Upper lobe of left lung (tissue), 6 donors: ENCODE measurements at regions not wholly inside any gene's neighbourhood (a gene's known extent, or its start where the extent isn't known, plus 50 kb on each side); places are given as distances from the start of the nearest gene placed in this dataset.

Source experiments
- ATAC-seq, 2 donors: fragments of 200-7000 bp; cut with Tn5 transposase; one replicate each; pipeline ENCODE4 v1.9.1; 2022; ENCODE audit warnings: mild to moderate bottlenecking in 2 of 2, moderate library complexity in 2 of 2; ENCODE audit not compliant: low FRiP score in 2 of 2
- DNase-seq, 2 donors: peaks; one replicate each; pipeline ENCODE4 v3.0.0-alpha.2; 2019 to 2020
- H3K27ac ChIP-seq, 4 donors: fragments of 200-600 bp; sonication (generic); one replicate each; pipeline ENCODE4 v1.5.1; 2016 to 2019
- H3K27me3 ChIP-seq, 4 donors: fragments of 200-600 bp; sonication (generic); one replicate each; pipeline ENCODE4 v1.5.1; 2017 to 2019
- H3K36me3 ChIP-seq, 4 donors: fragments of 200-600 bp; sonication (generic); one replicate each; pipeline ENCODE4 v1.5.1; 2016 to 2019
- H3K4me1 ChIP-seq, 4 donors: fragments of 200-600 bp; sonication (generic); one replicate each; pipeline ENCODE4 v1.5.1; 2018 to 2019
- H3K4me3 ChIP-seq, 4 donors: fragments of 200-600 bp; sonication (generic); one replicate each; pipeline ENCODE4 v1.5.1; 2017 to 2019; ENCODE audit warnings: mild to moderate bottlenecking in 2 of 4, moderate library complexity in 1 of 4
- H3K9me3 ChIP-seq, 4 donors: fragments of 200-600 bp; sonication (generic); one replicate each; pipeline ENCODE4 v1.5.1; 2018 to 2019
- EP300 ChIP-seq, 4 donors: sonication (generic); formaldehyde crosslinking; IDR thresholded peaks; one replicate each; pipeline ENCODE4 v1.5.1; 2017; ENCODE audit warnings: antibody characterized with exemption in 4 of 4, control low read depth in 2 of 4
- POLR2A ChIP-seq, 4 donors: fragments of 450-650 bp; IDR thresholded peaks; one replicate each; pipeline ENCODE4 v1.5.1; 2016 to 2017; ENCODE audit warnings: antibody characterized with exemption in 4 of 4, mild to moderate bottlenecking in 2 of 4
- POLR2AphosphoS5 ChIP-seq, 2 donors: sonication (generic); formaldehyde crosslinking; IDR thresholded peaks; one replicate each; pipeline ENCODE4 v1.5.1; 2017; ENCODE audit warnings: antibody characterized with exemption in 2 of 2
- WGBS, 2 donors: methylation state at CpG; one replicate each; pipeline ENCODE4 v1.1.5; 2017 to 2018; 5-methylcytosine and 5-hydroxymethylcytosine counted together
- TF ChIP-seq, protein P1 (sequence below), 6 experiments: fragments of 450-650 bp in 4 of 6; fragments of 200-600 bp in 2 of 6; sonication (generic) in 2 of 6; IDR thresholded peaks; one replicate each; pipeline ENCODE4 v1.5.1; 2016 to 2019; ENCODE audit warnings: antibody characterized with exemption in 6 of 6
- donor health status: DM: no; HTN: no; CAD: no; lungs with moderate emphysema.
- donor health status: DM: no; HTN: yes; CAD: no; lungs with severe emphysema.

GRCh38 chr10:124250506-124250905, 157.1 kb upstream of the CHST15 start:
- DNase-seq (no peak), ATAC-seq (no peak)
- Histone ChIP-seq H3K4me1 (peaks cover 0 to 9% (median 7%) of the 10 kb centered on the region in 4 donors), H3K27me3 (no peaks in the 10 kb centered on the region), H3K9me3 (peaks cover 0 to 3% (median 0%) of the 10 kb centered on the region in 4 donors), H3K27ac (no peak overlapping the region), H3K36me3 (no peaks in the 10 kb centered on the region), H3K4me3 (no peak overlapping the region)
- WGBS, 2 donors, result 78% methylated on average over 6 of the region's 6 CpGs
- TF ChIP-seq POLR2AphosphoS5 (IDR thresholded peaks at IDR 0.05) (no peak), EP300 (IDR thresholded peaks at IDR 0.05) (no peak)
- TF ChIP-seq, protein P1, sequence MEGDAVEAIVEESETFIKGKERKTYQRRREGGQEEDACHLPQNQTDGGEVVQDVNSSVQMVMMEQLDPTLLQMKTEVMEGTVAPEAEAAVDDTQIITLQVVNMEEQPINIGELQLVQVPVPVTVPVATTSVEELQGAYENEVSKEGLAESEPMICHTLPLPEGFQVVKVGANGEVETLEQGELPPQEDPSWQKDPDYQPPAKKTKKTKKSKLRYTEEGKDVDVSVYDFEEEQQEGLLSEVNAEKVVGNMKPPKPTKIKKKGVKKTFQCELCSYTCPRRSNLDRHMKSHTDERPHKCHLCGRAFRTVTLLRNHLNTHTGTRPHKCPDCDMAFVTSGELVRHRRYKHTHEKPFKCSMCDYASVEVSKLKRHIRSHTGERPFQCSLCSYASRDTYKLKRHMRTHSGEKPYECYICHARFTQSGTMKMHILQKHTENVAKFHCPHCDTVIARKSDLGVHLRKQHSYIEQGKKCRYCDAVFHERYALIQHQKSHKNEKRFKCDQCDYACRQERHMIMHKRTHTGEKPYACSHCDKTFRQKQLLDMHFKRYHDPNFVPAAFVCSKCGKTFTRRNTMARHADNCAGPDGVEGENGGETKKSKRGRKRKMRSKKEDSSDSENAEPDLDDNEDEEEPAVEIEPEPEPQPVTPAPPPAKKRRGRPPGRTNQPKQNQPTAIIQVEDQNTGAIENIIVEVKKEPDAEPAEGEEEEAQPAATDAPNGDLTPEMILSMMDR (IDR thresholded peaks at IDR 0.05), result no peak

DNA sequence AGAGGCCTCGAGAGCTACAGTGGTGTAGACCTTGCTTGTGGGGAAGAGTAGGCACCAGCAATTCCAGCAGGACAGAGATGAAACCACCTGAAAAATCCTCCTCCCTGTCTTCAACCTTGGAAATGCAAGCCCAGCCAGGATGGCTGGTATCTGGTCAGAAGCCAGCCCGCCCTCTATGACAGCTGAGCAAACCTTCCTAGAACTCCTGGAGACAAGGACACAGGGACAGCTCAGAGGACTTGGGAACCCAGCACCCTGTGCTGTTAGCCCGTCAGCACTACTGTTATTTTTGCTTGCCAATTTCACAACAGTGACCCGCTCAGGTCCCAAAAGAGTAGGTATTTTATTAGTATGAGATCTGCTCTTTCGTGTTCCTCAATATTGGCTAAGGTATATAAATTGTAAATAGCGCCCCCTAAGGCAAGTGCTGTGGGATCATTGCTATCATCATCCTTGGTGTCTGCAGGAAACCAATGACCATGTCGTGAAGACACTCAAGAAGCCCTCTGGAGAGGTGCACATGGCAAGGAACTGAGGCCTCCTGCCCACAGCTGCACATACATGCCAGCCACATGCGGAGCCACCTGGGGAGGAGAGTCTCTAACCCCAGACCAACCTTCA, 156.5 kb upstream of the CHST15 start:
- Histone ChIP-seq H3K27me3 (no peaks in the 10 kb centered on the region), H3K36me3 (no peaks in the 10 kb centered on the region), H3K4me3 (no peak overlapping the region), H3K9me3 (peaks cover 0 to under 1% (median 0%) of the 10 kb centered on the region in 4 donors), H3K27ac (no peak overlapping the region), H3K4me1 (peaks cover 0 to 9% (median 7%) of the 10 kb centered on the region in 4 donors)
- no peak for ATAC-seq
- WGBS, 2 donors, result 75 to 85% methylated on average over 6 to 8 of the region's 8 CpGs
- TF ChIP-seq POLR2AphosphoS5 (IDR thresholded peaks at IDR 0.05), result no peak
- TF ChIP-seq, protein P1 (IDR thresholded peaks at IDR 0.05), result no peak
- no peak for TF ChIP-seq EP300 (IDR thresholded peaks at IDR 0.05)
- TF ChIP-seq POLR2A (IDR thresholded peaks at IDR 0.05), result no peak
- no peak for DNase-seq

DNA sequence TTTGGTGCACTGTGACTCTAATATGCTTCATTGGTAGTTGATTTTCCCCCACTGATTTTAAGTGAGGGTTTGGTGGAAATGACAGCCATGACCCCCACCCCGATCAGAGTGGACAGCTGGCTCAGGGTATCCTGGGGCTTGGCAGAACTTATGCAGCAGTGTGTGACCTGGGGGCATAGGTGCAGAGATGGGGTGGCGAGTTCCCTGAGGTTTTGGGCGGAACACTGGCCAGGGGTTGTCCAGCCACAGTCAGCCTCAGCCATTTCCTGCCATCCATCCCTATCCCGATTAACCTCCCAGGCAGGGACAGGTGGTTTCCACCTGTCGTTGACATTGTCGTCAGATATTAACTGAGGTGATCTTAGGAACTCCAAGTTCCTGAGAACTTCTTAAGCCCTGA, 155.8 kb upstream of the CHST15 start:
- DNase-seq (no peak), ATAC-seq (no peak)
- Histone ChIP-seq H3K27ac (no peak overlapping the region), H3K4me1 (peaks cover 0 to 9% (median 7%) of the 10 kb centered on the region in 4 donors), H3K9me3 (no peaks in the 10 kb centered on the region), H3K27me3 (no peaks in the 10 kb centered on the region), H3K4me3 (no peak overlapping the region), H3K36me3 (no peaks in the 10 kb centered on the region)
- no peak for TF ChIP-seq POLR2A (IDR thresholded peaks at IDR 0.05)
- 73 to 79% methylated on average over 4 to 6 of the region's 6 CpGs for WGBS, 2 donors

GRCh38 chr10:124248056-124249045, 155.0 kb upstream of the CHST15 start:
- H3K27me3 ChIP-seq, result no peaks in the 10 kb centered on the region
- H3K36me3 ChIP-seq, result no peaks in the 10 kb centered on the region
- DNase-seq (no peak), ATAC-seq (no peak)
- TF ChIP-seq, protein P1 (IDR thresholded peaks at IDR 0.05), result no peak
- TF ChIP-seq POLR2A (IDR thresholded peaks at IDR 0.05) (no peak), POLR2AphosphoS5 (IDR thresholded peaks at IDR 0.05) (no peak), EP300 (IDR thresholded peaks at IDR 0.05) (no peak)
- H3K4me3 ChIP-seq, result no peak overlapping the region
- 89% methylated on average over 15 to 18 of the region's 18 CpGs for WGBS, 2 donors
- H3K9me3 ChIP-seq, result no peaks in the 10 kb centered on the region
- peaks cover 0 to 9% (median 7%) of the 10 kb centered on the region in 4 donors for H3K4me1 ChIP-seq
- no peak overlapping the region for H3K27ac ChIP-seq

- H3K4me1 ChIP-seq, result peaks cover 0 to 5% (median 3%) of the 10 kb centered on the region in 4 donors
- no peak overlapping the region for H3K27ac ChIP-seq
- TF ChIP-seq POLR2AphosphoS5 (IDR thresholded peaks at IDR 0.05), result no peak
- no peak for TF ChIP-seq EP300 (IDR thresholded peaks at IDR 0.05)
- no peak for TF ChIP-seq POLR2A (IDR thresholded peaks at IDR 0.05)
- TF ChIP-seq, protein P1 (IDR thresholded peaks at IDR 0.05), result no peak
- H3K36me3 ChIP-seq, result no peaks in the 10 kb centered on the region
- no peak for ATAC-seq
- 68 to 69% methylated on average over 5 to 11 of the region's 11 CpGs for WGBS, 2 donors
- no peaks in the 10 kb centered on the region for H3K27me3 ChIP-seq
- no peak for DNase-seq
- H3K9me3 ChIP-seq, result no peaks in the 10 kb centered on the region
- no peak overlapping the region for H3K4me3 ChIP-seq
Observed at GRCh38 chr10:124245806-124246440, 152.5 kb upstream of the CHST15 start.
